Esophagus muscularis mucosa (tissue), 3 donors: ENCODE measurements at regions not wholly inside any gene's neighbourhood (a gene's known extent, or its start where the extent isn't known, plus 50 kb on each side); places are given as distances from the start of the nearest gene placed in this dataset.

Experiments used
- POLR2A ChIP-seq: fragments of 450-650 bp; IDR thresholded peaks from one replicate; pipeline ENCODE4 v1.6.1; 2017; ENCODE audit warnings: antibody characterized with exemption, moderate library complexity, mild to moderate bottlenecking, low read depth
- TF ChIP-seq, protein P1 (sequence below), 3 experiments: fragments of 200-600 bp in 2 of 3; fragments of 450-650 bp in 1 of 3; sonication (generic) in 2 of 3; IDR thresholded peaks; one replicate each; pipeline ENCODE4 v1.5.1; 2017 to 2019; ENCODE audit warnings: antibody characterized with exemption in 3 of 3, mild to moderate bottlenecking in 2 of 3, moderate library complexity in 1 of 3

DNA sequence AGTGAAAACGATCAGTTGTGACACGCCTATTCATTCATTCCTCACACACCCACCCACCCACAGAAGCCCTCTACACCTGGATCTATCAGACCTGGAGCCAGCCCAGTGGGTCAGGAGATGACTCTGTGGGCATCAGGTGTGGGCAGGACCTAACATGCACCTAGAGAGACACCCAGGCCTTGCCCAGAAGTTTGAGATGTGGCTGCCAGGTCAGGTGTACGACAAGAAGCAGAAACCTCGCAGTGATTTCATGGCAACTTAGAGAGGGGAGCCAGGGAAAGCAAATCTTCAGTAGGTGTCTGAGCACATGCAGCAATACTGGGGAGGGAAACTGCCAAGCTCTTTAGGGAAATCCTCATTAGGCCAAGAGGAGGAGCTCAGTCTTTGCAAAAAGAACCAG lies 264.7 kb upstream of the ROPN1 start:
- TF ChIP-seq, protein P1, sequence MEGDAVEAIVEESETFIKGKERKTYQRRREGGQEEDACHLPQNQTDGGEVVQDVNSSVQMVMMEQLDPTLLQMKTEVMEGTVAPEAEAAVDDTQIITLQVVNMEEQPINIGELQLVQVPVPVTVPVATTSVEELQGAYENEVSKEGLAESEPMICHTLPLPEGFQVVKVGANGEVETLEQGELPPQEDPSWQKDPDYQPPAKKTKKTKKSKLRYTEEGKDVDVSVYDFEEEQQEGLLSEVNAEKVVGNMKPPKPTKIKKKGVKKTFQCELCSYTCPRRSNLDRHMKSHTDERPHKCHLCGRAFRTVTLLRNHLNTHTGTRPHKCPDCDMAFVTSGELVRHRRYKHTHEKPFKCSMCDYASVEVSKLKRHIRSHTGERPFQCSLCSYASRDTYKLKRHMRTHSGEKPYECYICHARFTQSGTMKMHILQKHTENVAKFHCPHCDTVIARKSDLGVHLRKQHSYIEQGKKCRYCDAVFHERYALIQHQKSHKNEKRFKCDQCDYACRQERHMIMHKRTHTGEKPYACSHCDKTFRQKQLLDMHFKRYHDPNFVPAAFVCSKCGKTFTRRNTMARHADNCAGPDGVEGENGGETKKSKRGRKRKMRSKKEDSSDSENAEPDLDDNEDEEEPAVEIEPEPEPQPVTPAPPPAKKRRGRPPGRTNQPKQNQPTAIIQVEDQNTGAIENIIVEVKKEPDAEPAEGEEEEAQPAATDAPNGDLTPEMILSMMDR (IDR thresholded peaks at IDR 0.05): no peak
- no peak for TF ChIP-seq POLR2A
